GM18870 (cell line): ENCODE measurements at regions not wholly inside any gene's neighbourhood (a gene's known extent, or its start where the extent isn't known, plus 50 kb on each side); places are given as distances from the start of the nearest gene placed in this dataset.
A peak's percentile ranks its signal among the peaks of the same experiment; 100 is the strongest.

Source experiments
- ATAC-seq: cut with Tn5 transposase; IDR thresholded peaks from one replicate; pipeline ENCODE4 v1.9.1; 2021; ENCODE audit warnings: moderate library complexity; ENCODE audit not compliant: unreplicated experiment

DNA sequence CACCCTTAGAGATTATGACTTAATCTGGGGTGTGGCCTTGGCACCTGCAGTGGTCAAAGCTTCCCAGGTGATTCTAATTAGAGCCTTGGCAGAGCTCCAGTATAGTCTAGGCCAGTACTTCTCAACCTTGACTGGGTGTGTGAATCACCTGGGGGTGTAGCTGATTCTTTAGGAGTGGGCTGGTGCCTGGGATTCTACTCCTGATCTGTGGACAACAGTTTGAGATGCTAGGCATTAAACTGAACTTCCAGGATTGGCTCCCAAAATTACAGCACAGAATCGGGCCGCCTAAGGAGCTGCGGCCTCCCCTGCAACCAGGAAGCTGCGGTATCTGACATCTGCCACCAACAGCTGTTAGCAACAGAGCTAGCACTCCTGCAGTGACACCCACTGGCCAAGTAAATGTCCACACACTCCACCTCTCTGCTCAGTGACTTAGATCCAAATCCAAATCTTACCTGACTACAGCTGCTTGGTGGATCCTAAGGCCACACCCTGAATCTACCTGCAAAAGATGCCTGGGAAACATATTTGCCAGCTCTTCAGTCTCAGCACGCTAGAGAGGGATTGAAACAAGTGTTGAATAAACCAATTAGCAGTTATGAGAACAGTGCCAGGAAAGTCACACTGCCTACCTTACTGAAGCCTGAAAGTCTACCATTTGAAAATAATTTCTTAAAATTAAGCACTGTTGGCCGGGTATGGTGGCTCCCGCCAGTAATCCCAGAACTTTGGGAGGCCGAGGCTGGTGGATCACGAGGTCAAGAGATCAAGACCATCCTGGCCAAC is 126.7 kb downstream of the UNC5CL start:
- ATAC-seq, result peak; percentile 84

DNA sequence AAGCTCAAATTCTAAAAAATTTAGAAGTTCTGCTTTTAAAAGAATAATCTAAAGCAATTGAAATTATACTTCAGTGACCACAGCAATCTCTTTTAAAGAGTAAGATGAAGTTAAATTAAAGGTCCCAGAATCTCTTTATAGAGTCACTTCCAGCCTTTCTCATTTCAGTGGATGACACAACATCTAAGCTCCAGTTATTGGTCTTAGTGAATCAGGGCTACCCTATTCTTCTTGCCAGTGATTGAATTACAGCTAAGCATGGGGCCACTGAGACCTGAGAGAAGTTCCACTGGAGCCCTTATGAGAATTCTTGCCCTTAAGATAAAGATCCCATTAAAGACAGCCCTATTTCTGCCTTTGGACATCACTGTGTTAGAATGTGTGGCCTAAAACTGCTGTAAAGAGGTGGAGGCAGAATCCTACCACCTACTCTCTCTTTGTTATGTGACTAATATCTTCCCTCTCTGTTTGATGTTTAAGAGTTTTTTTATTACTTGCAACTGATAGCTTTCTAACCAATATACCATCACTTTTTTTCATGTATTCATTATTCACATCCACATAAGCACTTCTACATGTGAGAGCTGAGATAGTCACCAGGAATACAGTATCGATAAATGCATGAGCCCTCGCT is 128.6 kb downstream of the UNC5CL start:
- no peak for ATAC-seq

DNA sequence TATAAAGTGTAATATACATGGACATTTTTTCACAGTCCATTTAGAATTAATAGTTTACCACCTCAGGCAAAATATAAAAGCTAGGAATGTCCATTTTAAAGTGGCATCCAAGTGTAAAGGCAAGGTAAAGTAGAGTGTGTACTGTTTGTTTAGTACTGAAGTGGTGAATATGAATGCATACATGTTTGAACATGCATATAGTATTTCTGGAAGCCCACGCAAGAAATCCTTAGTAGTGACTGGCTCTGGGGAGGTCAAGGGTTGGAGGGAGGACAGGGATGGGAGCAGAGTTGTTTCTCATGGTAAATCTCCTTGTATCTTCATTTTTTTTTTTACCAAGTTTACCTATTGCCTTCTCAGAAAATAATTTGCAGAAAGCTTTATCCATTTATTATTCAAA is 129.2 kb downstream of the UNC5CL start:
- ATAC-seq, result no peak

DNA sequence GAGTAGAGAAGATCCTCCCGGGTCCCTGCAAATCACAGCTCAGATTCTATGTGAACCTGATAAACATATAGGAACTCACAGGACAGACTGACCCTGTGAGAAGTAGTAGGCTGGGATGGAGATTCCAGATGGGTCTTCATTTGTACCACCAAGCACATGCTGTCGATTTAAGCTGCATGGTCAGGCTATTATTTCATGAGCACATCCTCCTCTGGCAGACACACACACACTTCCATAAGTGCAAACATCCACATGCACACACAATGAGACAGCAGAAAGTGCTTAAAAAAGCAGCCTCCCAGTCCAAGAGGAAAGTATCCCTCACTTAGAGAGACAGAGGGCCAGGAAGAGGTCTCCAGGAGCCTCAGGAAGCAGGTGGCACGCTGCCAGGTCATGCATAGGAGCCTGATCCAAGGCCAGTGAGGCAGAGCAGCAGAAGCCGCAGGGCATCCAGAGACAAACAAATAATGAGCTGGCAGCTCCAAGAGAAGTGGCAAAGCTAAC is 131.8 kb downstream of the UNC5CL start:
- ATAC-seq, result no peak

DNA sequence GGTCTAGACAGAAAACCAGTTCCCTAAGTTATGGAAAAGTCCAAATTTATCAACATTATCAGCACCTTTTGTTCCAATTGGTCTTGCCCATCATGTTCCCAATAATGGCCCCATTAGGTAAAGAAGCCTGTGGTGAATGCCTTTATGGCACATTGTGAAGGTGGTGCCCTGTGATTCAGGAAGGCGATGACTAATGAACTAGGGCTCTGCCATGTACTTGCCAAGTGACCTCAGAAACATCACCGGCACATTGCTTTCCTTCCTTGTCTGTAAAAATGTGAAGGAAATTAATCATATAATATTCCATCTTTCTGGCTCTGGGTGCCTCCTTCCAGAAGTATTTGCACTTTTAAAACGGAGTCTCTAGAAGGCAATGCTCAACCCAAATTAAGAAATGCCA is 132.3 kb downstream of the UNC5CL start:
- ATAC-seq, result no peak

DNA sequence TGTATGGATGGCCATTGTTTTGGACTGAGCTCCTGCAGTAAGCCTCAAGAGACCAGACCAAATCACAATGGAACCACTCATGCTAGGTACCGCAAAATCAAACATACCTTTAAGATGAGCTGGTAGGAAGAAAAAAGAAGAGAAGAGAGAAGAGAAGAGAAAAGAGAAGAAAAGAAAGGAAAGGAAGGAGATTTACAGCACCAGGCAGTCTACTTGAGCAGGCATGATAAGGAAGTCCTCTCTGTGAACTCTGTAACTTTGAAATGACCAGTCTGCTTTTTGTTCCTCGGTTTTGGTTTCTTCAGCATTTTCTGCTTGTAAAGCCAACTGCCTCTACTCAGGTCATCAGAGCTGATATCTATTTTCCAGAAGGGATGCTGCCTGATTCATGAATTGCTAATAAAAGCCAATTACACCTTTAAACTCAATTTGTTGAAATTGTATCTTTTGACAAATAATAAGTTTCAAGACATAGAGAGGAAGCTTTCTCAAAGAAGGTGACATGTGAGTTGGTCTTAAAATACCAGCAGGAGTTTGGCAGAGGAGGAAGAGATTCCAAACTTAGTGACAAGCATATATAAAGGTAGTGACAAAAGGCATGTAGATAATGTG is 134.3 kb downstream of the UNC5CL start:
- no peak for ATAC-seq

DNA sequence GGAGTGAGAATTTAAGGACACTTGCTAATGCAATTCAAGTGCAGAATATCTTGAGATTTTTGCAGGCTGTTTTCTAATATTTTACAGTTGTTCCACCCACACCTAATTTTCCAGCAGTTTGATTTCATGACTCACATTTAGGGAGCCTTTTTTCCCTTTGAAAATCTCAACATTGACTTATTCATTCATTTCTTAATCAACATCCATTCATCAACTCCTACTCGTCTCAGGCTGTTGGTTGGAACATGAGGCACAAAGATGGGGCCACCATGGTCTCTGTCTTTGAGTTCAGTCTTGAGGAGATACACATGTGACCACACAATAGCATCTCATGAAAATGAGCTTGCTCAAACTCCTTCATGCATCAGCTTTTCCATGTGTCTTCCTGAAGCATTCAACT is 135.6 kb downstream of the UNC5CL start:
- no peak for ATAC-seq

DNA sequence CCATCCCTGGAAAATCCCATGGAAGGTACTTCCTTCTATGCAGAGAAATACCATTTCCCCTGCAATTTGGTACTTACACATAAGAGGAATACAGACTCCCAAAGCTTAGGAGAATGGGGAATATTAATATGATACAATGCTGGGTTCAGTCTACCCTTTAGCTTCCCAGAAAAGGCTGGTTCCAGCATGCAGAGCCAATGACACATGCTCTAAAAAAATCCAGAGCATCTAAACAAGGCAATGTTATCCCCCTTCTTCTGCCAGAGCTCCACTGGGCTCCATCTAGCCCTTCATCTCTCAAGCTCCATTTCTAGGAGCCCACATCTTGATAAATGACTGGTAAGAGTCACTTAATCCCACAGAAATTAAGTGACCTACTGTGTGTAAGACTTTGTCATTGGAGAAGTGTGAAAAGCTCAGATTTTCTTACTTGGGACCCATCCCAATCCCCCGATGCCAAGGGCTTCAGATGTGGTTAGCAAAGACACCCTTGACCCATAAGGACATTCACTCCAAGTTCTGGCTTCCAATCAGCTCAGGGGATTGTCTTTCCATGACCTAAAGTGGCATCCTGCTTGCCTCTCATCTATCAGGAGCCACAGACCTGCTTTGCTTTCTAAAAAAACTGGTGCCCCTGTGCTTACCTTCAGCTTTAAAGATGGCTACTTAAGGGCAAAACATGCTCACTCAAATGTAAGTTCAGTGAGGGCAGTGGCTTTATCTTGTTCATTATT is 137.5 kb downstream of the UNC5CL start:
- no peak for ATAC-seq

DNA sequence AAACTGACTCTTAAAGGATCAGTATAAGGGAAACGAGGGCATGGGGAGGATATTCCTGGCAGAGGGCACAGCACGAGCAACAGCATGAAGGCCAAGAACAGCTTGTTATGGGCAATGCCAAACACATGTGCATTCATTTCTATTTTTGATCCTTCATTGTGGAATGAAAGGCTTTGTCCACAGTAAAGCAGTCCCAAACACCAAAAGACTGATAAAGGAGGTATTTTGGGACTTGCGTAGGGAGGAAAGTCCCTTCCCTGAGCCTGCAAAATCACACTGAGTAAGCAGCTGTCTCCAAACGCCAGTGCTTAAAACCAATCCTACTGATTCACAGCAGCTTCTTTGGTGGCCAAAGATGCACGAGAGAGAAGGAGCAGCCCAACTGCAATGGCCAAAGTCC is 138.2 kb downstream of the UNC5CL start:
- no peak for ATAC-seq

DNA sequence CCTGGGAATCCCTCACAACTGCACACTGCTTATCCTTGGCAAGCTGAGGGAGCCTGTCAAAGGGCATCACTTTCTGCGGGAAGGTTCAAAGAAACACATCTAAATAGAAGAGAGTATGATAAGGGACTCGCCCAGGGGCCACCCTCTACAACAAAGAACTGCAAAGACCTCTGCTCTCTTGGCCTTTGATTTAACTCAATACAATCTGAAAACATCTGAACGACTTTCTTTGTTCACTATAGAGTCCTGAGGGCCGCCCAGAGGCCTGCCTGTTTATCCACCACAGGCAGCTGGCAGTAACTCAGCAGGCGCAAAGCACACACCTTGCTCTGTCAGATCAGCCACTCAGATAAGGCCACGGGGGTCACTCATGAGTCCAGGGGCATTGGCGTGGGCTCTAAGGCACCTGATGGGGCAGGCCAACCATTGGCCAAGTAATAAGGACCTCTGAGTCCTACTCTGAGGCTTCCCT is 139.3 kb downstream of the UNC5CL start:
- ATAC-seq, result no peak

DNA sequence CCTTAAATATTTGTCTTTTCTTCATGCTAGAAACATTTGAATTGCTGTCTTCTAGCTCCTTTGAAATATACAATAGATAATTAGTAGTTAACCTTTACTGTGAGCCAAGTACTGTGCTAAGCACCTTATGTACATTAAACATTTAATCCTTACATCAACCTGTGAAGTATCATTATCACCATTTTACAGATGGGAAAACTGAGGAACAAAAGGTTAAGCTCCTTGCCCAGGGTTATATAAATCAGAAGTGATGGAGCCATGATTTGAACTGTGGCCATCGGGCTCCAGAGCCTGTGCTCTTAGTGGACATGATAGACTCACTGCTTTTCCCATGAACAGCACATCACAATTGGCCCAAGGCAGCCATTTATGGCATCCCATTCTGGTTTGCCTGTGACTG is 140.9 kb downstream of the UNC5CL start:
- no peak for ATAC-seq

DNA sequence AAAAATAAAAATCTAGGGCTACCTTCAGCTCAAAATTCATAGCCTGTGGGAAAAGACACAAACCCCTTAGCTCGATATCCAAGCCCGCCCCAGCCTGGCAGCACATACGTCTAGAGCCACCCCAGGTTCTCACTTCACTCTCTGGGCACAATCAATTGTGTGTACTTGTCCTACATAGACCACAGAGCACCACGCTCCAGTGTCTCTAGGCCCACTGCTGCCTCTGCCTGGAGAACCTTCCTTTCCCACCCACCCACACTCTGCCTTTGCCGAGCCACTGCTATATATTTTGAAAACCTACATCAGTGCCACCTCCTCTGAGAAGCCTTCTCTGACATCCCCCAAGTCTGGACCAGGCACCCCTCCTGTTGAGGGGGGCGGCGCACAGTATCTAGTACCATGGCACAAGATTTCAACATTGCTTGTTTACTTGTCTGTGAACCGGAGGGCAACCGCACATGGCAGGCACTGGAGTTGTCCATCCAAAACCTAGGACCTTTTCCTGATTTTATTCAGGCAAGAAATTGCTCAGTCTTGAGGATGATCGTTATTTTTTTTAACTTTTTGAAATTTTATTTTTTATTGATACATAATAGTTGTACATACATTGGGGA is 141.5 kb downstream of the UNC5CL start:
- ATAC-seq, result no peak

DNA sequence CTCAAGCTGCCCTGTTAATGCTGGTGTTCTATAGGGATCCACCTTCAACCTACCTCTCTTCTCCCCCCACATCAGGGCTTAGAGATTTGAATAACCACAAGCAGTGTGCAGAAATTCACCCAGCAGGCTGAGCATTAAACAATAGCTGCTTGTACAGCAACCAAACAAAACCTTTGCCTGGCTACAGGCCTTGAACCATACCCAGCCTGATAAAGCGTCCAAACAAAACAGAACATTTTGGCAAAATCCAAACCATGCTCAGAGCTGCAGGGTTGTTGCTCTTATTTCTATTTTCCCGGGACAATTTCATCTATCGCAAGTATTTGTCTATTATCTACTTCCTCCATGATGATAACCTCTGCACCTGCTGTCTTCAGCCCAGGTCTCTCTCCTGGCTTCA is 142.3 kb downstream of the UNC5CL start:
- ATAC-seq, result no peak

DNA sequence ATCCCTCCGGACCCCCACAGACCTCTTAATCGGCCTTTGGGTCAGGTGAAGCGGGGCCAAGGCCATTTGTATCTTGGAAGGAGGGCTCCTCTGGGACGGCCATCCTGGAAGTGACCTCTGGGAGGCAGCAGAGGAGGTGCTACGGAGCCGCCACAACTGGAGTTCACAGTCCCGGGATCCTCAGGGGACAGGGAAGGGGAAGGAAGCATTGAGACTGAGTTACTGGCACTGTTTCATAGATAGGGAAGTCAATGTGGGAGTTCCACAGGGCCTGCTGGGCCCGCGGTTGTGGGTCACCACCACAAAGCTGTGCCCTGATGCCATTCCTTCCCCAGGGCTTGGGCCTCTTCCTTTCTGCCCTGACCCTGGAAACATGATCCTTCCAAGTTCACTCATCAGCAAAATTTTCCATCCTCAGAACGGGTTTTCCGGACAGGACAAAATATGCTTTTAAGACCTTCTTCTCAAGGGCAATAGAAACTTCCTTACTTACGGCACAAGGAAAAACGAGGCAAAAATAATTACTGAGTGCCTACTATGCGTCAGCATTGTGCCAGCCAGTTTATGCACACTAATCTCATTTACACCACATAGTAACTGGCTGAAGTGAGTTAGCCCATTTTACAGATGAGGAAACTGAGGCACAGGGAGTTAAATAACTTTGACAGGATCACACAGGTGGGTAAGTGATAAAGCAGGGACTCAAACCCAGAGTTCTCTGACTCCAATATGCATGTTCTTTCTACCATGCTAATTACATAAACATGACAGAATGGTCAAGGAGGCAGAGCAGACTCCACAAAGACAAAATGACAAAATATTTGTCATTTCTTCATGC is 143.8 kb downstream of the UNC5CL start:
- no peak for ATAC-seq

DNA sequence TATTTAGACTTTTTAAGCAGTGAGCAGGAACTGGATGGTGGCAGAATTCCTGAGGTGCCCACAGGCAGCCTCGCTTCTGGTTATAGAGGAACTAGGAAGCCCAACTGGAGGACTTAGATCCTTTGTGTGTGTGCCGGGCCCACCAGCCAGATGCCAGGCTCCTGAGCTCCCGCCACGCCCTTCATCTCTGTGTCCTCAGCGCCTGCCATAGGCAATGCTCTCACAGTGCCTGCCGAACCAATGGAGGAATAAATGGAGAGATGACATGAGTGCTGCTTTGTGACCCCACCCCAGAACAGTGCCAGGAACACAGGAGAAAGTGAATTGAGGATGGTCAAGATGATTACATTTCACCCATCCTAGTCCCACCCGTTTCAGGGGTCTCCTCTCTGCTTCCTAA is 146.0 kb downstream of the UNC5CL start:
- ATAC-seq, result no peak

DNA sequence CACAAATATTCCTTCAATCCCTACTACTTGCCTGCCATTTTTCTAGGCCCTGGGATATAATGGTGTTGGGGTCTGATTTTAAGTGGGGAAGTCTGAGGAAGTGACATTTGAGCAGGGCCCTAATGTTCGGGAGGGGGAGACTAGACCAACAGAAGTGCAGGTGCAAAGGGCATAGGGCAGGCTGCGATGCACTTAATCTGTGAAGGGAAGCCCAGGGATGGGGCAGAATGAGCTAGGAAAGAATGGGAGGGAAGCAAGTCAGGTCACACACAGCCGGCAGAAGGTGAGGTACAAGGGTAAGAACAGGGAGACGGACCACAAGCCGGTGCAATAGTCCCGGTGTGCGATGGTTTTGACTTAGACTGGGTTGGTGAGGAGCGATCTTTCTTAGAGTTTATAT is 146.8 kb downstream of the UNC5CL start:
- ATAC-seq, result no peak

DNA sequence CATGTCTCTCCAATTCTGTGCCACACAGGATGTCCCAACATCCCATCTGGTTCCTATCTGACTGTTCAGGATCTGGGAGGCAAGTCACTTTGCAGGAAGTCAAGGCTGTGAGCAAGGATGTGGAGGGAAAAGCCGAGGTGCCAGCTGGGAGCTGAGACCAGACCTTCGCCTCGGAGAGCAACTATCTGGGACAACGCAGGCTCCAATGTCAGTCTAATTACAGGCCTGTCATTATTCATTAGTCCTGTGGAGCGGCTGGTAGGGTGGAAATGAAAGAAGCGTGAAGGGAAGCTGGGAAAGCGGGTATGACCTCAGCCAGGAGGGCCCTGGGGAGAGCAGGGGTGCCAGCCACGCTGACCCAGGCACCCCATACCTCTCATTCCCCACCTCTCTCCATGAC is 147.3 kb downstream of the UNC5CL start:
- no peak for ATAC-seq

DNA sequence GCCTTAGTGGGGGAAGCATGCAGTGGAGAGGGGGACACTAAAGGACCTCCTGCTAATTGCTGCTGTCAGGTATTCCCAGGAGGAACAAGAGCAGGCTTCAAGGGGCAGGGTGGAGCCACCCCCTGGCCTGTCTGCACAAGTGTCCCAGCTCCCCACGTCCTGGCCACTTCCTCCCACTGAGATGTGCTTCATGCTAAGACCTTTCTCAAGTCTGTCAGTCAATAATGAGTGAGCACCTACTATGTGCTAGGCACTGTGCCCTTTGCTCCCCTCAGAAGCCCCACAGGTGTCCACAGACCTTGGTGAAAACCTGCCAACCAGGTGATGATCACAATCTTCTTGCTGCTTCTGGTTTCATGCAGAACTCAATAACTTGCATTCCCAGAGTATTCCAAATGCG is 147.9 kb downstream of the UNC5CL start:
- no peak for ATAC-seq

DNA sequence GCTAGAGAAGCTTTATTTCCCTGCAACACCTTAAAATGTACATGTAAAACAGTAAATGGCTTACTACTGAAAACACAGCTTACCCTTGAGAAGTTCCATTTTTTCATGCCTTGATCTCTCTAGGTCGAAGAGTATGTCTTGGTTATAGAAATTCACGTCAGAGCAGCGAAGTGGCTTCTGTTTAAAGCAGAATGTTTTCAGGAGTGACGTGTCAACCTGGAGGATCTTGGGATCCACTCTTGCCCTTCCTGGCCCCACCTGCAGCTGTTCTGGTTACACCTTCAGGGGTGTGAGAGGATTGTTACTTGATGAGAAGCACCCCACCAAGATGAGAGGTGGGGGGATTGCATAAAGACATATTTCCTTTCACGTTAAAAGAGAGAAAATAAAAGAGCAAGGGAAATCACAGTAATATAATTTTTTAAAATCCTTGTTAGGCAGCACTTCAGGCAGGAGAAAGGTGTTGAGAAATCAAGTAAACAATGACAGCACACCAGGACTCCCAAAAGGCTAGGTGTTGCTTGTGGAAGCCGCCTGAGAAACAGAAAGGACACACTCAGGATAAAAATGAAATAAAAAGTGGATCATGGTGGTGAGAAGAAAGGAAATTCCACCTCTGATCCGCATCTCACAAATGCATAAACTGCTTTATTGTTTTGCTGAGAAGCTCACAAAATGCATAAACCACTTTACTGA is 149.7 kb downstream of the UNC5CL start:
- ATAC-seq, result no peak
